Activated CD4-positive, alpha-beta memory T cell treated with anti-CD3 and anti-CD28 coated beads for 36 hours (primary cell): ENCODE measurements at regions not wholly inside any gene's neighbourhood (a gene's known extent, or its start where the extent isn't known, plus 50 kb on each side); places are given as distances from the start of the nearest gene placed in this dataset.

Experiments used
- CTCF ChIA-PET: fragments of 350-600 bp; sonication (Branson Sonifier 250); formaldehyde crosslinking; loops from one replicate; lab custom pipeline; 2021; ENCODE audit warnings: antibody characterized with exemption, inconsistent platforms; lab: Charles Lee
- POLR2A ChIA-PET: fragments of 350-600 bp; sonication (Branson Sonifier 250); formaldehyde crosslinking; loops from one replicate; lab custom pipeline; 2021; ENCODE audit warnings: antibody characterized with exemption; lab: Charles Lee
- DNase-seq: peaks from one replicate; pipeline ENCODE4 v3.0.0-alpha.2; 2020
- H3K27ac Mint-ChIP-seq: one replicate; pipeline ENCODE4 v1.8.0; 2021; ENCODE audit warnings: mixed read lengths
- H3K27me3 Mint-ChIP-seq: one replicate; pipeline ENCODE4 v1.8.0; 2021; ENCODE audit warnings: mixed read lengths
- H3K36me3 Mint-ChIP-seq: one replicate; pipeline ENCODE4 v1.8.0; 2021; ENCODE audit warnings: mixed read lengths
- H3K4me1 Mint-ChIP-seq: one replicate; pipeline ENCODE4 v1.8.0; 2021; ENCODE audit warnings: low read depth, mixed read lengths
- H3K4me3 Mint-ChIP-seq: one replicate; pipeline ENCODE4 v1.8.0; 2021; ENCODE audit warnings: mild to moderate bottlenecking, mixed read lengths
- H3K9me3 Mint-ChIP-seq: one replicate; pipeline ENCODE4 v1.8.0; 2021; ENCODE audit warnings: mixed read lengths
- intact Hi-C: fragments of 100-400 bp; cut with micrococcal nuclease; formaldehyde crosslinking; loops from one replicate; pipeline ENCODE4 v1.15.1; 2023

- DNase-seq, result no peak
- H3K4me1 Mint-ChIP-seq, result no peaks in the 10 kb centered on the region
- H3K9me3 Mint-ChIP-seq, result peaks cover 3% of the 10 kb centered on the region
- POLR2A ChIA-PET, result no interaction called here
- H3K27ac Mint-ChIP-seq, result no peak overlapping the region
- H3K36me3 Mint-ChIP-seq, result no peaks in the 10 kb centered on the region
- CTCF ChIA-PET, result no interaction called here
- intact Hi-C loops, result no loop called here
- no peak overlapping the region for H3K4me3 Mint-ChIP-seq
- H3K27me3 Mint-ChIP-seq, result no peaks in the 10 kb centered on the region
Observed at GRCh38 chr1:106817575-106817974, 238.9 kb upstream of the PRMT6 start.

GRCh38 chr1:106831511-106831910 lies 225.0 kb upstream of the PRMT6 start:
- H3K4me1 Mint-ChIP-seq, result no peaks in the 10 kb centered on the region

GRCh38 chr1:106836708-106837107 lies 219.8 kb upstream of the PRMT6 start:
- Mint-ChIP-seq H3K4me3 (no peak overlapping the region), H3K27ac (no peak overlapping the region), H3K9me3 (peaks cover 2% of the 10 kb centered on the region), H3K27me3 (no peaks in the 10 kb centered on the region), H3K4me1 (no peaks in the 10 kb centered on the region), H3K36me3 (no peaks in the 10 kb centered on the region)
- ChIA-PET POLR2A (no interaction called here), CTCF (no interaction called here)
- no peak for DNase-seq
- intact Hi-C loops, result no loop called here

More at GRCh38 chr1:106831511-106831910, 225.0 kb upstream of the PRMT6 start:
- CTCF ChIA-PET, result no interaction called here
- no peaks in the 10 kb centered on the region for H3K27me3 Mint-ChIP-seq
- POLR2A ChIA-PET, result no interaction called here
- intact Hi-C loops, result no loop called here
- H3K9me3 Mint-ChIP-seq, result peaks cover 8% of the 10 kb centered on the region
- H3K4me3 Mint-ChIP-seq, result no peak overlapping the region
- no peak for DNase-seq
- H3K27ac Mint-ChIP-seq, result no peak overlapping the region
- H3K36me3 Mint-ChIP-seq, result no peaks in the 10 kb centered on the region

- peaks cover 3% of the 10 kb centered on the region for H3K9me3 Mint-ChIP-seq
- ChIA-PET POLR2A (no interaction called here), CTCF (no interaction called here)
- H3K4me1 Mint-ChIP-seq, result no peaks in the 10 kb centered on the region
- no peaks in the 10 kb centered on the region for H3K27me3 Mint-ChIP-seq
- DNase-seq, result no peak
- H3K4me3 Mint-ChIP-seq, result no peak overlapping the region
- no peak overlapping the region for H3K27ac Mint-ChIP-seq
- no peaks in the 10 kb centered on the region for H3K36me3 Mint-ChIP-seq
- intact Hi-C loops, result no loop called here
Observed at GRCh38 chr1:106843518-106843917, 213.0 kb upstream of the PRMT6 start.

GRCh38 chr1:106846656-106847055 lies 209.8 kb upstream of the PRMT6 start:
- no peak overlapping the region for H3K27ac Mint-ChIP-seq
- DNase-seq, result no peak
- intact Hi-C loops, result no loop called here
- CTCF ChIA-PET, result no interaction called here
- H3K4me3 Mint-ChIP-seq, result no peak overlapping the region
- H3K36me3 Mint-ChIP-seq, result no peaks in the 10 kb centered on the region
- no peaks in the 10 kb centered on the region for H3K4me1 Mint-ChIP-seq
- no peaks in the 10 kb centered on the region for H3K27me3 Mint-ChIP-seq
- H3K9me3 Mint-ChIP-seq, result peaks cover 3% of the 10 kb centered on the region
- POLR2A ChIA-PET, result no interaction called here

- Mint-ChIP-seq H3K27ac (no peak overlapping the region), H3K27me3 (no peaks in the 10 kb centered on the region), H3K4me1 (no peaks in the 10 kb centered on the region), H3K4me3 (no peak overlapping the region), H3K9me3 (peaks cover 13% of the 10 kb centered on the region), H3K36me3 (no peaks in the 10 kb centered on the region)
- no peak for DNase-seq
- ChIA-PET POLR2A (no interaction called here), CTCF (no interaction called here)
- intact Hi-C loops, result no loop called here
Observed at GRCh38 chr1:106861110-106861509, 195.4 kb upstream of the PRMT6 start.

- no peak overlapping the region for H3K27ac Mint-ChIP-seq
- H3K4me1 Mint-ChIP-seq, result no peaks in the 10 kb centered on the region
- POLR2A ChIA-PET, result no interaction called here
- CTCF ChIA-PET, result no interaction called here
- DNase-seq, result no peak
- H3K4me3 Mint-ChIP-seq, result no peak overlapping the region
- H3K9me3 Mint-ChIP-seq, result peaks cover 15% of the 10 kb centered on the region
- H3K36me3 Mint-ChIP-seq, result no peaks in the 10 kb centered on the region
- H3K27me3 Mint-ChIP-seq, result no peaks in the 10 kb centered on the region
- intact Hi-C loops, result no loop called here
Observed at GRCh38 chr1:106868828-106869227, 187.6 kb upstream of the PRMT6 start.

GRCh38 chr1:106875622-106876021 lies 180.9 kb upstream of the PRMT6 start:
- Mint-ChIP-seq H3K27ac (no peak overlapping the region), H3K4me3 (no peak overlapping the region), H3K27me3 (no peaks in the 10 kb centered on the region), H3K4me1 (no peaks in the 10 kb centered on the region), H3K9me3 (peaks cover 11% of the 10 kb centered on the region), H3K36me3 (no peaks in the 10 kb centered on the region)
- intact Hi-C loops, result no loop called here
- DNase-seq, result no peak
- CTCF ChIA-PET, result no interaction called here
- POLR2A ChIA-PET, result no interaction called here

- Mint-ChIP-seq H3K36me3 (no peaks in the 10 kb centered on the region), H3K4me3 (no peak overlapping the region), H3K4me1 (no peaks in the 10 kb centered on the region), H3K9me3 (peaks cover 10% of the 10 kb centered on the region), H3K27me3 (no peaks in the 10 kb centered on the region), H3K27ac (no peak overlapping the region)
- intact Hi-C loops, result no loop called here
- ChIA-PET CTCF (no interaction called here), POLR2A (no interaction called here)
- DNase-seq, result no peak
Observed at GRCh38 chr1:106876384-106876783, 180.1 kb upstream of the PRMT6 start.

GRCh38 chr1:106879538-106879937 lies 176.9 kb upstream of the PRMT6 start:
- H3K36me3 Mint-ChIP-seq, result no peaks in the 10 kb centered on the region
- DNase-seq, result no peak
- H3K27ac Mint-ChIP-seq, result no peak overlapping the region
- no peaks in the 10 kb centered on the region for H3K4me1 Mint-ChIP-seq
- ChIA-PET POLR2A (no interaction called here), CTCF (no interaction called here)
- no peak overlapping the region for H3K4me3 Mint-ChIP-seq
- H3K27me3 Mint-ChIP-seq, result no peaks in the 10 kb centered on the region
- H3K9me3 Mint-ChIP-seq, result peaks cover 6% of the 10 kb centered on the region
- intact Hi-C loops, result no loop called here

- no peaks in the 10 kb centered on the region for H3K4me1 Mint-ChIP-seq
- ChIA-PET CTCF (no interaction called here), POLR2A (interaction anchor here (0.7 kb wide), 1 partner anchor 1696 kb away, joined by 3 read pairs; no protein-coding TSS in a partner anchor)
- H3K27ac Mint-ChIP-seq, result no peak overlapping the region
- no peaks in the 10 kb centered on the region for H3K27me3 Mint-ChIP-seq
- no peak overlapping the region for H3K4me3 Mint-ChIP-seq
- H3K9me3 Mint-ChIP-seq, result peaks cover 6% of the 10 kb centered on the region
- no peaks in the 10 kb centered on the region for H3K36me3 Mint-ChIP-seq
- intact Hi-C loops, result no loop called here
- DNase-seq, result no peak
Observed at GRCh38 chr1:106880226-106880625, 176.2 kb upstream of the PRMT6 start.

GRCh38 chr1:106883208-106883607 lies 173.3 kb upstream of the PRMT6 start:
- no peaks in the 10 kb centered on the region for H3K4me1 Mint-ChIP-seq
- H3K27me3 Mint-ChIP-seq, result no peaks in the 10 kb centered on the region
- ChIA-PET POLR2A (no interaction called here), CTCF (no interaction called here)
- no peak for DNase-seq
- no peak overlapping the region for H3K27ac Mint-ChIP-seq
- H3K4me3 Mint-ChIP-seq, result no peak overlapping the region
- peaks cover 6% of the 10 kb centered on the region for H3K9me3 Mint-ChIP-seq
- intact Hi-C loops, result no loop called here
- no peaks in the 10 kb centered on the region for H3K36me3 Mint-ChIP-seq

GRCh38 chr1:106889059-106889458 lies 167.4 kb upstream of the PRMT6 start:
- Mint-ChIP-seq H3K27me3 (peaks cover 2% of the 10 kb centered on the region), H3K4me3 (no peak overlapping the region), H3K27ac (no peak overlapping the region), H3K9me3 (peaks cover under 1% of the 10 kb centered on the region), H3K4me1 (no peaks in the 10 kb centered on the region), H3K36me3 (no peaks in the 10 kb centered on the region)
- intact Hi-C loops, result no loop called here
- CTCF ChIA-PET, result no interaction called here
- POLR2A ChIA-PET, result no interaction called here
- DNase-seq, result no peak
